Eye (tissue), 1 donor: ENCODE measurements at regions not wholly inside any gene's neighbourhood (a gene's known extent, or its start where the extent isn't known, plus 50 kb on each side); places are given as distances from the start of the nearest gene placed in this dataset.
"Not testable (repeated sequence)": the region's sequence is repeated elsewhere in the genome, so short reads cannot be mapped to it uniquely, and the experiment has no call there.

Source experiments
- DNase-seq: peaks from one replicate; pipeline ENCODE4 v3.0.0-alpha.2; 2015

DNA sequence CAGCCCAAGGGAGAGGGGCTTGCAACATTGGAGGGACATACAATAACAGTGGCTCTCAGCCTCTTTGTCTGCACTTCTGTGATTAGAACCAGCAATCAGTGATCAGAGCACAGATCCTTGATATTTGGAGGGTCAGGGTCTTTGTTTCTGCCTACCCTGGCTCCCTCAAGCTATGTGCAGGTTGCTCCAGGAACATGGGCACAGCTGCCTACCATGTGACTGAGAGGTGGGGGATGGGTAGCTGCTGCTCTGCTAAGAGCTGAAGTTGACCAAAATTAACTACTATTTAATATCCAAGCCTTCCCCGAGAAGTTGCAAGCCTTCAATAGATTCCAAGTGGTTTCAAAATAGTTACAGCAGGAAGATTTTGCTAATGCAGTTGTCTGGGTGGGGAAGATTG, 202.6 kb downstream of the ZIC5 start:
- no peak for DNase-seq

DNA sequence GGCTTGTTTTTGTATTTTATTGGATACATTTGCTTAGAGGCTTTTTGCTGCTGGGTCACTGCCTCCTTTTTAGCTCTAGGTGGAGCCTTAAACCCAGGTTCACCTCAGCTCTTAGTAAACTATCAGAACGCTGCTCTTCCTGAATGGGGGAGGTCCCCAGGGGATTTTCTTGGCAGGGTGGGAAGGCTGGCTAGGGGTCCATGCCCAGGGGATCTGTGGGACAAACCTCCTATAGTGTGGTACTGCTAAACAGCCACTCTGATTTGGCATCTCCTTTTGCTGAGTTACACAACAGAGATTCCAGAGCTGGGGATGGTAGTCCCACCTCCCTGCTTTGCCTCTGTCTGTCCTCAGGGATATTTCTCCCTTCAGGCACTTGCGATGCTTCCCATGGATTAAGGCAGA, 204.9 kb downstream of the ZIC5 start:
- DNase-seq = no peak

DNA sequence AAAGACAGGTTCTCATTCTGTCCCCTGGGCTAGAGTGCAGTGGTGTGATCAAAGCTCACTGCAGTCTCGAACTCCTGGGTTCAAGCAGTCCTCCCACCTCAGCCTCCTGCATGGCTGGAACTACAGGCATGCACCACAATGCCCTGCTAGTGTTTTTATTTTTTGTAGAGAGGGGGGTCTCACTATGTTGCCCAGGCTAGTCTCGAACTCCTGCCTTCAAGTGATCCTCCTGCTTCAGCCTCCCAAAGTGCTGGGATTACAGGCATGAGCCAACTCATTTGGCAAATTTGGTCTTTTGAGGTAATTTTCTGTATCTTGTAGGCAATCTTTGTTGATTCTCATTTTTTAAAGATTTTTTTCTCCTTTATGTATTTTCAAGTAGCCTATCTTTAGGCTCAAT, 205.7 kb downstream of the ZIC5 start:
- no peak for DNase-seq

- DNase-seq = no peak
These were observed 211.1 kb downstream of the ZIC5 start for GRCh38 chr13:99760456-99760855.

GRCh38 chr13:99759163-99759552, 212.4 kb downstream of the ZIC5 start:
- no peak for DNase-seq

GRCh38 chr13:99758460-99759162, 213.0 kb downstream of the ZIC5 start:
- no peak for DNase-seq

DNA sequence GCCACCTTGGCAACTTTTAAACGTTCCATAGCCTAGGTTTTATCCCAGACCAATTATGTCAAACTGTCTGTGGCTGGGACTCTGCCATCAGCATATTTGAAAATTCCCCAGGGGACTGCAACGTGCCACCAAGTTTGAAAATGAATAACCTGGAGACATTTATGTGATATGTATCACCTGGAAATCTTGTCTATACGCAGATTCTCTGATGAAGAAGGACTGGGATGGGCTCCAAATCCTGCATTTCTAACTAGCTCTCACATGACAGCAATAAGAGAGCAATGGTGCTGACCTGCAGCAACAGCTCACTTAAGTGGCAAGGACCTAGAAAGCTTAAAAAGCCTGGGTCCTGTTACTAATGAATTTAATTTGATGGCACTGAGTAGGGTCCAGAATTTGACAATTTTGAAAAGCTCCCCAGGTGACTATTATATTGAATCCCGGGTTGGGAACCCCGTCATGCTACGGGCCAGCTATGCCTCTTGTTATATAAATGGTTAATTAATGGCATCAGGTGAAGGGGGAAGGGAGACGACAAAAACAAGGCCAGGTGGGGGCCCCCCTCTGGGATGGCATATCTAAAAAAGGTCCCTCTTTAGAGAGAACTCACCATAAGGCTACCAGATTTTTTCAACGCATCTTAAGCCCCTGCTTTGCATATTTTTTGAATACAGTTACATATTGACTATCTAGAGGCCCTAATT, 213.7 kb downstream of the ZIC5 start:
- DNase-seq = no peak

DNA sequence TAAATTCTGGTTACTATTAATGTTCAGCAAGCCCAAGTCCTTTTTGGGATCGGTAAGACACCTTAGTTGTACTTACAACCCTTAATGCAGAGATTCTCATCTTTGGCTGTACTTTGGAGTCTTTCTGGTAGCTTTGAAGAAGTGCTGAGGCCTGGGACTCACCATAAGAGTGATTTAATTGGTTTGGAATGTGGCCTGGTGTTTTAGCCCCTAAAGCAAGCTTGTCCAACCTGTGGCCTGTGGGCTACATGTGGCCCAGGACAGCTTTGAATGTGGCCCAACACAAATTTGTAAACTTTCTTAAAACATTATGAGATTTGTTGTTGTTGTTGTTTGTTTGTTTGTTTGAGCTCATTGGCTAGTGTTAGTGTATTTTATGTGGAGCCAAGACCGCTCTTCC, 215.3 kb downstream of the ZIC5 start:
- DNase-seq = no peak

GRCh38 chr13:99754750-99755149, 216.8 kb downstream of the ZIC5 start:
- not testable (repeated sequence) for DNase-seq

- DNase-seq = no peak
These were observed 219.2 kb downstream of the ZIC5 start for GRCh38 chr13:99752373-99752772.

DNA sequence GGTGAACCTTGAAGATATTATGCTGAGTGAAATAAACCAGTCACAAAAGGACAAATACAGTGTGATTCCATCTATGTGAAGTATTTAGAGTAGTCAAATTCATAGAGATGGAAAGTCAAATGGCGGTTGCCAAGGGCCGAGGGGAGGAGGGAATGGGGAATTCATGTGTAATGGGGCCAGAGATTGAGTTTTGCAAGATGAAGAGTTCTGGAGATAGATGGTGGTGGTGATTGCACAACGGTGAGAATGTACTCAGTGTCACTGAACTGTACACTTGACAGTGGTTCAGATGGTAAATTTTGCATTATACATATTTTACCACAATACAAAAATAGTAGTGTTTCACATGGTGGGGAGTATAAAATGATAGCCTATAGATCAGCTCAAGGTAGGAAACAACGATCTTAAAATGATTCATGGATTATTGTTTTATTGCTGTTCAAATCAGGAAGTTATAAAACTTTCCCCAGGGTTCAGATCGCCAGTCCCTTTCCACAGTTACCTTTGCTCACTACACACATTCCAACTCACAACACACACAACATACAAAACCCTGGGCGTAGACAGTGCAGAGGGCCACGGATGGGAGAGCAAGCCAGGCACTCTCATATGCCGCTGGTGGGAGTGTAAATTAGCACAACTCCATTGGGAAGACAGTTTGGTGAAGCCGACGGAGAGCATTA, 219.9 kb downstream of the ZIC5 start:
- no peak for DNase-seq

DNA sequence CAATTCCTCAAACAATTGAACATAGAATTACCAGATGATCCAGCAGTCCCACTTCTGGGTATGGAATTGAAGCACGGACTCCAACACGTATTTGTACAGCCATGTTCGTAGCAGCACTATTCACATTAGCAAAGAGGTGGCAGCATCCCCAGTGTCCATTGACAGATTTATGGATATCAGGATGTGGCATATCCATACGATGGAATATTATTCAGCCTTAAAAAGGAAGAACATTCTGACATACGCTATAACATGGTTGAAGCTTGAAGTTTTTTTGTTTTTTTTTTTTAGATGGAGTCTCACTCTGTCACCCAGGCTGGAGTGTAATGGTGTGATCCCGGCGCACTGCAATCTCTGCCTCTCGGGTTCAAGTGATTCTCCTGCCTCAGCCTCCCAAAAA, 220.6 kb downstream of the ZIC5 start:
- no peak for DNase-seq

DNA sequence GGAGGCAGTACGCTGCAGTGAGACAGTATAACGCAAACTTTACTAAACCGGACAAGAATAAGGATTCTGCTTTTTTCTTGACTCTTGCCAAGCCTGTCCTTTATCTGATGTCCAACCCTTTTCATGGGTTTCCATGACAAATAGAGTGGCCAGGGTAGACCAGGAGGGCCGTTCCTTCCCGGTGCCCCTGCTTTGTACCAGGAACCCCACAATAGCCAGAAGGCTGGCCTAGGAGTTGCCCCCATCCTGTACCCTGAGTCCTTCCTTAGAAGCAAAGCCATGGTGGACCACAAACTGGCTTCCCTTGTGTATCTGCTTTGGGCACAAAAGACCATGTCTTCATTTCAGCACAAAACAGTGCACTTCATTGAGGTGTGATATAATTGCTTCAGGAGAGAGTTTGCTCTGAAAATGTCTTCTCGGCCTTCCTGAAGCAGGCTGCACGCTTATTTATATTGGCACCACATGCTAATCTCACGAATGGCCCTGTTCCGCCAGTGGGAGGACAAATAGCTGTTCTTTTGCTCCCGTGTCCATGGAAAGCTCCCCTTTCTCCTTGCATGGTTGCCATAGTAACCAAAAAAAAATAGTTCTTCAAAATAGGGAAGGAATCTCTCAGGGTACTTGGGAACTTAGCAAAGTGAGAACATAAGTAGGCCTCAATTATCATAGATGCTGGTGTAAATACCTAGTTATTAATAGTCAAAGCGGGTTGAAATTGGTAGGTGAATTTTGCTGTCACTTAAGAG, 222.1 kb downstream of the ZIC5 start:
- peak; percentile 34 for DNase-seq

DNA sequence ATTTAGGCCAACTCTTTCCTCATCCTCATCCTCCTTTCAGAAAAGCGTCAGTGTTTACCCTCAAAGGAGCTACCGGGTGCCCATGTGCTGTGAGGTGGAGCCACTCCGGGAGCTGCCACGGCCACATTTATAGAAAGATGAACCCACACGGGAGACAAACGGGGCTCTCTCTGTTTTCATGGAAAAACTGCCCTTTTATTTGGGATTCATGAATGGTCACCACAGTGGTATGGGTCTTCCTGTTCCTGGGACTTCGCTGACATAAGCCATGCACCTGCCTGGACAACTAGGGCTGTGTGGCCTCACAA, 224.2 kb downstream of the ZIC5 start:
- DNase-seq = peak; percentile 59

DNA sequence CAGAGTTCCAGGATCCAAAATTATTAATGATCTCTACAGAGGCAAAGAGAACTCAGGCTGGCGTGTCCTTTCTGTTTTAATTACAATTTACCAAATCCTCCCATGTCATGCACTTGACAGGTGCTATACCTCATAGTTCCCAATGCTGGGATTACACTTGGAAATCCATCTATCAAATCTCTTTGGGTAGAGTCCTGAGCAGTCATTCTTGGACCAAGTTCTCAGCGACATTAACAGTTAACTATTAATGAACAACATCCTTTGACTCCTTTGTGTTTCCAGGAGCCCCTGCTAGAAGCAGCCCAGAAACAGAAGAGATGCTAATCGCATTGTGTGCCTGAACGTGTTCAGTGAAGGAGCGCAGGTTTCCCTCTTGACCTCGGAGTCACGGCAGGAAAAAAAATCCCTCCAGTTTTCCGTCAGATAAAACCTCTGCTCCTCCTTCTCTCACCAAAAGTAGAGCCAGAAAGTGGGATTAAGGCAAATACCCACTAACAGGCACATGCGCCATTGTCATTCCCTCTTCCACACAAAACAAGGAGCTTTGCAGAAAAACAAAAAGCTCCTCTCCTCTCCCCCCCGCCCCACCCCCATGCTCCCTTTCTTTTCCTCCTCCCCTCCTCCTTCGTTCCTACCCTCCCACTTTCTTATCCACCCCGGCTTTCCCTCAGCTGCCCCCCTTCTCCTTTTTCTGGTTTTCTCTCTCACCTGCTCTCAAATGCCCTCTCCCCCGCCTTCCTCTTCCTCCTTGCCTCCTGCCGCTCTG, 224.7 kb downstream of the ZIC5 start:
- peak; percentile 80 for DNase-seq

GRCh38 chr13:99743094-99743493, 228.5 kb downstream of the ZIC5 start:
- DNase-seq = peak; percentile 42

DNA sequence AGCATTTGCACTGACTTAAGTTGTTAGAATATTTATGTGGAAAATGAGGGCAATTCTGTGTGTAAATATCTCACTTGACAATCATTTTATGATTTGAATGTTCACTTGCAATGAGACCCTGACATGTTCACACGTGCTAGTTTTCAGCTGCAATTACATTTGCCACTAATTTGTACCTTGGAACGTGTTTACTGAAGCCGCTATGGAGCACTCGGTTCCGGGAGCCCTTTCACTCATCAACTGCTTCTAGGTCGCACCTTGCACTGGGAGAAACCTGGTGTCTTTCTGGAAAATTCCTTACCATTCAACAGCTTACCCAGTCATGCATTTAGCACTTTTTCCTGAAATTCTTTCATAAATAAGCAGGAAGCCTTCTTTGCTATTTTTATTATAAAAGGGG, 229.6 kb downstream of the ZIC5 start:
- no peak for DNase-seq

DNA sequence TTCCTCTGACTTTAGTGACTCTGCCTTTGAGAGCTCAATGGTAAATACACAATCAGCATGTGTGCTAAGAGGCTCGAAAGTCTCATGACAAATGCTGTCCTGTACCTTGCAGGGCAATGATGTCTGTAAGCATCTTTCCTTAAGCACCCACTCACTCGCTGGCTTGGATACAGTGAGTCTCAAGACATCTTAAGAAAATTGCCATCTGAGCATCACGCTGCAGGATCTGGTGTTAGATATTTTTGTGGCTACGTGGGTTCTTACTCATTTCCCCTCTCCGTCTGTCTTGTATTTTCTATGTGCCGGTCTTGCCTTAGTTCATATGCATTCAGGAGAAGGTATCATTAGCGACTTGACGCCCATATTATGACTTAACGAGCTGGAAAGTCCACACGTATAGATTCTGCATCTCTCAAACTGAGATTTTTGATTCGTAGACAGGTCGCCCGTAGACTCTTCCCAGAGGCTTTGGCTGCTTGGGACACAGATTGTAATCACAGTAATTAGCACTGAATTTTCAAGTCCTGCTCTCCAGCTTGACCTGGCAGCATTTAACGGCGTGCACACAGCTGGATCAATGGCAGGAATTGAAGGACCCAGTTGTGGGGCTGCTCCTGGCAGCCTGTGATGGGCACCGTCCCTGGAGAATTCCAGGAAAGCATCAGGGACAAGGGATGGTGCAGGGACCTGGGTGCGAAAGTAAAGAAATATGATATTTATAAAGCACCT, 231.2 kb downstream of the ZIC5 start:
- peak; percentile 37 for DNase-seq

DNA sequence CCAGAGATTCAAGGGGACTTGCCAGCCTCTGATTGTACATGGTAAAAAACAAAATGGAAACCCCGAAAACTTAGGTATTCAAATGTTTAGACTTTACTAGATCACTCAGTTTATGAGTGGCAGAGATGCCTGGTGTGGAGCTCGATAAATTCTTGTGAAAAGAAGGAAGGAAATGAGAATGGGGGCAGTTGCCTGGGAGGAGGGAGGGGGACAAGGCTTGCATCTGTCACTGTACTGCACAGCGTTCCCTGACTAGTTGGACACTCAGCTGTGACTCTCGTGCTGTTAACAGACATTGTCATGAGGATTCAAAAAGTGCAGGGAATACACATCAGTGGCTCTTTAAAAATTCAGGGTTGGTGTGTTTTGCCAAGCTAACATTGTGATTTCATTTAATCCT, 232.9 kb downstream of the ZIC5 start:
- peak; percentile 27 for DNase-seq

- no peak for DNase-seq
These were observed 233.9 kb downstream of the ZIC5 start for GRCh38 chr13:99737481-99738245.

DNA sequence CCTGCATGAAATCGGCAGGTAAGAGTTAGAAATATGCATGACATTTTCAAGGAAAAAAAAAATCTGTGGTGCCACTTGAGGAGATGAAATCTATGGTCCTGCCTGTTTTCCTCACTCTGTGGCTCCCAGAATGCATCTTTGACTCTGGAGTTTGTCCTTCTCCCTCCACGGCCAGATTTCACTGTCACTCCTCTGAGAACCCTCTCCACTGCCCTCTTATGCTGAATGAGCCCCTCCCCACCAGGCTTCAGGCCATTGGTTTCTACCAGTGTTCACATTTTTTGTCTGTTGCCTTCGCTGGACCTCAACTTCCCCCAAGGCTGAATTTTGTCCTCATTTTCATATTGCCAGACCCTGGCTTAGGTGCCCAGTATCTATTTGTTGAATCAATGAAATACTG, 235.0 kb downstream of the ZIC5 start:
- DNase-seq = no peak
